MV-4-11 (cell line): ENCODE measurements at regions not wholly inside any gene's neighbourhood (a gene's known extent, or its start where the extent isn't known, plus 50 kb on each side); places are given as distances from the start of the nearest gene placed in this dataset.

ENCODE experiments used
- DNase-seq: peaks from one replicate; lab custom pipeline; 2025; lab: John Stamatoyannopoulos, UW

GRCh38 chr6:22621701-22622100 is 52.3 kb downstream of the HDGFL1 start:
- DNase-seq = no peak

DNA sequence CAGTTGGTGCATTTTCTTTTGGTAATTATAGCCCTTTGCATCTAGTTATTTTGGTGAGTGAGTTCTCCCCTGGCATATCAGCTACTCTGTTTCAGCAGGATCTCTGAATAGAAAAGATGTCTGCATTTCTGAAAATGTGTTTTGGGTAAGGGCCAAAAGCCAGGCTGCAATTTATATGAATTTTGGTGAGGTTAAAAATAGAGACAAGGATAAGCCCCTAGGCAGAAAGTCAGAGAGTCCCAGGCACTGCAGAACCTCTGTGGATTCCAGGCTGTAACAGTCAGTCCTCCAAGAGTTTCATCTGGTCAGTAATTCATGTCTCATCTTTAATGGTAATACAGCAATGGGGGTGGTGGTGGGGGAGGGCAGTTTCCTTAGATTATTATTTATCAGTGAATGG is 53.0 kb downstream of the HDGFL1 start:
- no peak for DNase-seq

GRCh38 chr6:22622813-22623212 is 53.4 kb downstream of the HDGFL1 start:
- no peak for DNase-seq

GRCh38 chr6:22627644-22628043 is 58.3 kb downstream of the HDGFL1 start:
- no peak for DNase-seq

GRCh38 chr6:22631091-22631490 is 61.7 kb downstream of the HDGFL1 start:
- DNase-seq = no peak

DNA sequence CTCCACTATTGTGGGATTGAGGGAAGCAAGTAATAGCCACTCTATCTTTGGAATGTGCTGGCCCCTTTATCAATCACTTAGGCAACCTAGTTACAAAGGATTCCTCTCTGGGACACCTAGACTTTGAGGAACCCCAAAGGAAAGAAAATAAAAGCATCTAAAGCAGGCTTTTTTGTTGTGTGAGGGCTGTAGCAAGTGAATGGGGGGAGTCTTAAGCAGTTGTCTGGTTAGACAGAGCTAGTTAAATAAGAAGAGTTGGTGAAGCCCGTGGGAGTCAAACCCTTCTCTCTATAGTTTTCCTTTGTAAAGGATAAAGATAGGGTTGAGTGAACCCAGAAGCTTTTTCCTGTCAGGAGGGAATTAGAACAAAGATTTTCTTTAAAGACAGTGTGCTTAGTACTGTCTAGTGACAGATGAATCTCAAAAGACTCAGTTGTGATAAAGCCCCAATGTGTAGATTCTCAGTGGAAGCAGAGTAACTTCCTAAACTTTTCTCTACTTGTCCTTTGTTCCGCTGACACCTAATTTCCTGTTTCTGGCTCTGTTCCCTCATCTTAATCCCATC is 63.3 kb downstream of the HDGFL1 start:
- DNase-seq = no peak

- no peak for DNase-seq
Observed at GRCh38 chr6:22636452-22636851, 67.1 kb downstream of the HDGFL1 start.

DNA sequence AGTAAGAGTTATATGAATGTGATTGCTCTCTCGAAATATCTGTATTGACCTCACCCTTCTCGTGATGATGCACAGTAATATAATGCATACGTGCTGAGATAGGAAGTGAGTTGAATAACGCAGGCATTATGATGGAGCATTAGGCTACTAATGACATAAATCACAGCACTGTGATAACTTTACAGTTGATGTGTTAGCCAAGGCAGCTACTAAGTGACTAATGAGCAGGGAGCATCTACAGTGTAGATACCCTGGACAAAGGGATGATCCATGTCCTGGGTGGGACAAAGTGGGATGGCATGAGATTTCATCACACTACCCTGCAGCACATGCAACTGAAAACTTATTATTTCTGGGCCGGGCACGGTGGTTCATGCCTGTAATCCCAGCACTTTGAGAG is 68.4 kb downstream of the HDGFL1 start:
- no peak for DNase-seq

DNA sequence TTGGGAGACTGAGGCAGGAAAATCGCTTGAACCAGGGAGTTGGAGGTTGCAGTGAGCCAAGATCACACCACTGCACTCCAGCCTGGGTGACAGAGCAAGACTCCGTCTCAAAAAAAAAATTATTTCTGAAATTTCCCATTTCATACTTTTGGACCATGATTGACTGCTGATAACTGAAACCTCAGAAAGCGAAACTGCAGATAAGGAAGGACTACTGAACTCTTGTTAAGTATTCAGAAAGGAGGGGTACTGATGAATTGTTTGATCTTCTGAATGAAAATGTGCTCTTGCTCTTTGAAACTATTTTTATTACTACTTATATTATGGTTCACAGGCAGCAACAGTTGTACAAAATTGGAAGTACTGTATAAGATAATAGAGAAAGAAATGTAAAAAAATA is 69.0 kb downstream of the HDGFL1 start:
- no peak for DNase-seq

- no peak for DNase-seq
Observed at GRCh38 chr6:22642254-22642653, 72.9 kb downstream of the HDGFL1 start.

DNA sequence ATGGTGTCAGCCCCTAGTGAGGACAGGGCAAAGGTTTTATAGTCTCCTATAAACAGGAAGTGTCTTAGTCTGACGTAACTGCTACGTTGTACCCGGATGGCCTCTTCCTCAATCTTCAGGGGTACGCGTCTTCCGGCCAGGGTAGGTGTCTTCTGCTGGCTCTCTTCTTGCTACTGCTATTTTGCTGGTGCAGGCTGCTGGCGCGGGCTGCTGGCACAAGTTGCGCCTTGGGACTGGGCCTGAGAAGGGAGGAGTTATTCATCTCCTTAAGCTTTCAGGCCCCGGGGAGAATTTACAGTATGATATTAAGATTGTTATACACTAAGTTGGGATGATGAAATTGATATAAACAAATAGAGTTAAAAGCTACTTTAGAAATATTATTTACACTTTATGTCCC is 74.4 kb downstream of the HDGFL1 start:
- DNase-seq = peak; percentile 35

DNA sequence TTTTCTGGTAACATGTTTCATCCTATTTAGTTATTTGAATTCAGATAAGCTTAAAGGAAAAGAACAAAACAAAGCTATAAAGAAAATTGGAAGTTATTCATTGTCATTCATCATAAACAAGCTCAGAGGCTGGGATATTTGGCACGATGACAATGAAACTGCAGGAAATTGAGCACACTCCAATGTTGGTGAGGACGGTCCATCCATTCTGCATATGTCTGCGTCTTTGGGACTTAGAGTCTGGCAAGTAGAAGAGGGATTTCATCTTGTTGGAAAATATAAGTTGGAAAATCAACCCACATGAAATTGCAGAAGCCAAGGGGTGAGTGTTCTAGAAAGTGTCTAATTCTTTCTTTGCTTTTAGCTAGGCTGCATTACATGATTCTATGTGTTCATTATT is 78.4 kb downstream of the HDGFL1 start:
- no peak for DNase-seq

DNA sequence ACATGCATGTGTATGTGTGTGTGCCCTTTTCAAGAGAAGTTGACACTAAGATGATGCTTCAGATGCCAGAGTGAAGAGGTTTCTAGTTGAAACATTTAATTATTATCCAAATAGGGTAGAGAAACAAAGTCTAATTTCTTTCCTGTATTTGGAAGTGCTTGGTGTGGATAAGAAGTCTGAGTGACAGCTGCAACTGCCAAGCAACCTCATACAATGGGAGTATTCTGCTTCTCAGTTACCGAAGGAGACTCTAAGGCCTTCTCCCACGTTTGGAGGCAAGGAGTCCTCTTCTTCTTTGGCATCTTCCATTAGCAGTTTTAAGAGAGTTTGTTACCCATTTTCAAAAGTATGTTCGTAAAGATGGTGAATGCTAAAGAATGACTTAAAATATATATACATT is 82.4 kb downstream of the HDGFL1 start:
- DNase-seq = no peak

DNA sequence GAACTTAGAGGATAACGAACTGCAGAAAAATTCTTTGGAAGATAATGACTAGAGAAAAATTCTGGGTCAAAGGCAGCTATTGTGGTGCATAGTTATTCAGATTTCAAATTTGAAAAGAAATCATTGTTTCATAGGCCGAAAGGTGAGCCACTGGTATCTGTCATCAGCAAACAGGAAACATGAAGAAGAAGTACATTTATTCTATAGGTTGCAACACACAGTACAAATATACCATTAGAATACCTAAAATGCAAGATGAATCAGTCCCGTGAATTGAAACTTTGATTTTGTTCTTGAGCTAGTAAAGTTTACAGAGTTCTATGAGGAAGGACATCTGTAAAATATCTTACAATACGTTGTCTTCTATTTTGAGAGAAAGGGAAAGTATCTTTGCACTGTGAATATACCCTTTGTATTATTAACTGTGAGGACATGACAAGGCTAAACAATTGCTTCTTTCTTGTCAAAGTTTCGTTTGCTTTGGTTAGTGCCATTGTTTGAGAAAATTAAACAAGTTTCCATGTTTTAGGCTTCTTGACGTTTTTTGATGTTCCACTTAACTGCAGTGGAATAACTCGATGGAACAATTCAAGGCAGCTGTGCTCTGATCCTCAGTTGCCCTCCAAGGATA is 84.7 kb downstream of the HDGFL1 start:
- DNase-seq = no peak

GRCh38 chr6:22656706-22657351 is 87.5 kb downstream of the HDGFL1 start:
- no peak for DNase-seq

- peak; percentile 8 for DNase-seq
Observed at GRCh38 chr6:22657352-22657980, 88.1 kb downstream of the HDGFL1 start.

DNA sequence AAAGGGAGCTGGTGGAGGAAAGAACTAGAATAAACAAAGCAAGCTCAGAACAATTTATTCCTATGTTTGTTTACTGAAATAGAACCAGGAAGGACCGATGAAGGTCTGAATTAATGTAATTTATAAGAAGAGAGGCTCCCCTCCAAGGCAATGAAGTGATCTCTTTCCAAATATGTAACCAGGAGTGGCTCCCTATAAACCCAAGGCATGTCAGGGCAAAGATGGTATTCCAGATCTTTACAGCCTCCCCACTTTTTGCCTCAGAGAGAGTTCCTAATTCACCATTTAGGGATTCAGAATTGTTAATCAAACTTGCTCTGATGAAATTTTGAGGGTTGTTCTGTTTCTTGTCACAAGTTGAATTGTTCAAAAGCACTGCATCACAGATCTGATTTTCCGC is 88.8 kb downstream of the HDGFL1 start:
- DNase-seq = no peak

DNA sequence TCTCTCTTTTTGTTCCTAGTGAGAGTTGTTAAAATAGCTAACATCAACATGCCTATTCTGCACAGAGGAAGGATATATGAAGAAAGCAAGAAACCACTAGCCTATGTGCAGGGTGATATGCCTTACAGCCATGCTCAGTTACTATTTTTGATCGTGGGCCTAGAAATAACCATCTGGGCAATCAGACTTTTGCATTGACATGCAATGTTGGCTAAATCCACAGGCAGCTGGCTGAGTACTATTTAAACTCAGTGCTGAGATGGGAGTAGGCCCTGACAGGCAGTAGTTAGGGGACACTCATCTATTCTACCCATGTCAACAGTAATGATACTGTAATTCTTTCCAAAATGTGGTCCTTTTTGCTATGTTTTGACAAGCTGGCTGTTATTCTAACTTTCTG is 89.6 kb downstream of the HDGFL1 start:
- DNase-seq = peak; percentile 18

GRCh38 chr6:22664968-22665367 is 95.6 kb downstream of the HDGFL1 start:
- DNase-seq = no peak

DNA sequence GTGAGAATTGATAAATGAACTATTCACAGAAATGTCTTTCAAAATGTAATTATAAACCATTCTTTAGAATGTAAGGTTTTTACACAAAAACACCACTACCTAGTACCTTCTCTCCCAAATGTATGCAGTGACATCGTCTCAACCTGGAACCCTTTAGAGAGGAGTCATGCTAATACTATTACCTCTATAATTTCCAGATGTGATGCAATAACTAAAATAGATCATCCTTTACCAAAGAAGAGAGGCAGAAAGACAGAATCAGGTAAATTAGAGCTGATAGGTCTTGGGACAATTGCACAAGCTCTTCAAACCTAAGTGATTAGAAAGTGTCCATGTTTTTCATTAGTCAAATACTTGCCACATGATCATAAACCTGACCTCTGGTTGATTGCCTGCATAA is 96.7 kb downstream of the HDGFL1 start:
- DNase-seq = no peak

- DNase-seq = no peak
Observed at GRCh38 chr6:22666586-22666985, 97.2 kb downstream of the HDGFL1 start.

GRCh38 chr6:22667855-22668254 is 98.5 kb downstream of the HDGFL1 start:
- DNase-seq = peak; percentile 72

GRCh38 chr6:22668307-22668706 is 98.9 kb downstream of the HDGFL1 start:
- no peak for DNase-seq
